SK-N-SH (cell line): ENCODE measurements at regions not wholly inside any gene's neighbourhood (a gene's known extent, or its start where the extent isn't known, plus 50 kb on each side); places are given as distances from the start of the nearest gene placed in this dataset.
"Not testable (repeated sequence)": the region's sequence is repeated elsewhere in the genome, so short reads cannot be mapped to it uniquely, and the experiment has no call there.

ENCODE experiments used
- CTCF ChIA-PET: fragments of 300-600, 350-600 bp; formaldehyde crosslinking; extraction: SDS; loops from one replicate; lab custom pipeline; 2021; lab: Yijun Ruan, JAX
- POLR2A ChIA-PET: fragments of 350-600 bp; sonication (Branson Sonifier 250); formaldehyde crosslinking; extraction: SDS; loops from one replicate; lab custom pipeline; 2020; ENCODE audit warnings: antibody characterized with exemption, inconsistent platforms; lab: Yijun Ruan, JAX
- DNase-seq: peaks from one replicate; pipeline ENCODE4 v3.0.0; 2012
- H2AFZ ChIP-seq: fragments of 200-600 bp; sonication (generic); 2 replicates; pipeline ENCODE4 v1.8.1; 2016; ENCODE audit warnings: antibody characterized with exemption, mild to moderate bottlenecking, low read depth
- H3F3A ChIP-seq: fragments of 200-600 bp; sonication (generic); replicated peaks from 2 replicates; pipeline ENCODE3; 2016; ENCODE audit warnings: antibody characterized with exemption, mild to moderate bottlenecking; ENCODE audit not compliant: insufficient read depth
- H3K27ac ChIP-seq, 2 experiments: fragments of 200-500 bp in 1 of 2; fragments of 200-600 bp in 1 of 2; sonication (Bioruptor generic) in 1 of 2; sonication (generic), shearing (Covaris generic) in 1 of 2; 2 replicates each; pipeline versions ENCODE4 v1.5.1 to v1.6.1; 2014 to 2016; ENCODE audit warnings: low read depth in 2 of 2, inconsistent platforms in 1 of 2, low read length in 1 of 2, mild to moderate bottlenecking in 1 of 2, mixed read lengths in 1 of 2
- H3K27me3 ChIP-seq: fragments of 200-600 bp; sonication (generic), shearing (Covaris generic); 2 replicates; pipeline ENCODE4 v1.6.1; 2016; ENCODE audit warnings: mixed run types; ENCODE audit not compliant: insufficient read depth
- H3K36me3 ChIP-seq, 2 experiments: fragments of 200-500 bp in 1 of 2; fragments of 200-600 bp in 1 of 2; sonication (Bioruptor generic) in 1 of 2; sonication (generic) in 1 of 2; replicated peaks in 1 of 2; 2 replicates each; pipeline versions ENCODE3 to v1.5.1; 2014 to 2016; ENCODE audit warnings: low read length in 1 of 2, mild to moderate bottlenecking in 1 of 2; ENCODE audit not compliant: insufficient read depth in 2 of 2, control insufficient read depth in 1 of 2
- H3K4me1 ChIP-seq, 2 experiments: fragments of 200-500 bp in 1 of 2; fragments of 200-600 bp in 1 of 2; sonication (Bioruptor generic) in 1 of 2; sonication (generic), shearing (Covaris generic) in 1 of 2; 2 replicates each; pipeline versions ENCODE4 v1.5.1 to v1.6.1; 2014 to 2016; ENCODE audit warnings: low read depth in 1 of 2, low read length in 1 of 2, mixed run types in 1 of 2; ENCODE audit not compliant: insufficient read depth in 2 of 2, control insufficient read depth in 1 of 2
- H3K4me2 ChIP-seq: fragments of 200-600 bp; sonication (generic), shearing (Covaris generic); 2 replicates; pipeline ENCODE4 v1.6.1; 2017; ENCODE audit warnings: mixed run types
- H3K4me3 ChIP-seq, 2 experiments: fragments of 200-500 bp in 1 of 2; fragments of 200-600 bp in 1 of 2; sonication (Bioruptor generic) in 1 of 2; sonication (generic), shearing (Covaris generic) in 1 of 2; 2 replicates each; pipeline versions ENCODE4 v1.5.1 to v1.8.1; 2014 to 2016; ENCODE audit warnings: low read depth in 2 of 2, inconsistent platforms in 1 of 2, low read length in 1 of 2, mild to moderate bottlenecking in 1 of 2, mixed read lengths in 1 of 2, moderate library complexity in 1 of 2
- H3K79me2 ChIP-seq: fragments of 200-600 bp; sonication (generic); 2 replicates; pipeline ENCODE4 v1.8.1; 2017; ENCODE audit warnings: mild to moderate bottlenecking; ENCODE audit not compliant: insufficient read depth
- H3K9ac ChIP-seq: fragments of 200-600 bp; sonication (generic); 2 replicates; pipeline ENCODE4 v1.6.1; 2017; ENCODE audit warnings: mixed run types
- H3K9me2 ChIP-seq: fragments of 200-600 bp; sonication (generic); 2 replicates; pipeline ENCODE4 v1.6.1; 2017; ENCODE audit warnings: mixed run types
- H3K9me3 ChIP-seq: fragments of 200-600 bp; sonication (generic); 2 replicates; pipeline ENCODE4 v1.6.1; 2017; ENCODE audit warnings: mixed run types, mild to moderate bottlenecking, moderate library complexity
- H4K20me1 ChIP-seq: fragments of 200-600 bp; sonication (generic); 2 replicates; pipeline ENCODE4 v1.6.1; 2017; ENCODE audit warnings: mild to moderate bottlenecking, mixed run types; ENCODE audit not compliant: insufficient read depth
- WGBS: methylation state at CpG from one replicate; pipeline ENCODE4 v1.1.6; 2017; ENCODE audit warnings: low lambda C conversion rate; 5-methylcytosine and 5-hydroxymethylcytosine counted together

DNA sequence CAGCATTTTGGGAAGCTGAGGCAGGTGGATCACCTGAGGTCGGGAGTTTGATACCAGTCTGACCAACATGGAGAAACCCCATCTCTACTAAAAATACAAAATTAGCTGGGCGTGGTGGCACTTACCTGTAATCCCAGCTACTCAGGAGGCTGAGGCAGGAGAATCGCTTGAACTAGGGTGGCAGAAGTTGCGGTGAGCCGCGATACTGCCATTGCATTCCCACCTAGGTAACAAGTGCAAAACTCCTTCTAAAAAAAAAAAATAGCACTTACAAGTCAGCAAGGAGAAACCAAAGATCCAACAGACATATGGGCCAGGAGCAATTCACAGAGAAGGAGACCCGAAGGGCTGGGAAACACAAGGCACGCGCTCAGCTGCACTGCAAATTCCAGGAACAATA lies 3951.3 kb upstream of the OR11H1 start:
- H3F3A ChIP-seq, H3K27ac ChIP-seq, H3K4me2 ChIP-seq, H3K9ac ChIP-seq, H2AFZ ChIP-seq, H3K9me2 ChIP-seq, POLR2A ChIA-PET, H3K9me3 ChIP-seq, DNase-seq, CTCF ChIA-PET, H3K79me2 ChIP-seq, H3K4me1 ChIP-seq, H3K36me3 ChIP-seq, H3K4me3 ChIP-seq, H3K27me3 ChIP-seq, H4K20me1 ChIP-seq: not testable (repeated sequence)
- WGBS: 11% methylated on average over 9 of the region's 9 CpGs

DNA sequence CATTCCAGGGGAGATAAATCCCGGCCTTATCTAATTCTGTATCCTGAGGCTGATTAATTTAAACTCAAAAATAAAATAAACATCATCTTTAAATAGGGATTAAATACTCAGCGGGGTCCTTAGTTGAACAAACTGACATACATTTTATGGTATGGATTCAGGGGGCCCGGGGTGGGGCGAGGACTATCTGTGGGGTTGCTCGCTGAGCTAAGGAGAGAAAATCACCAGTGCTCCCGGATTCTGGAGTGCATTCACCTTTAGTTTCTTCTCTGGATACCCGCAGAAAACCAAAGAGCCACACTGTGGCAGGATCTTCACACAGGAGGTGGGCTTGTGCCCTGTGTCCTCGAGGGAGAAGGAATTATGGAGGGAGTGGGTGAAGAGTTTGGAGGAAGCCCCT lies 3949.9 kb upstream of the OR11H1 start:
- CTCF ChIA-PET, H2AFZ ChIP-seq, H3K9me3 ChIP-seq, H3F3A ChIP-seq, H3K27ac ChIP-seq, H3K4me2 ChIP-seq, H3K9ac ChIP-seq, H3K9me2 ChIP-seq, H3K4me3 ChIP-seq, H4K20me1 ChIP-seq, H3K79me2 ChIP-seq, POLR2A ChIA-PET, DNase-seq, H3K4me1 ChIP-seq, H3K36me3 ChIP-seq, H3K27me3 ChIP-seq: not testable (repeated sequence)
- 3% methylated on average over 8 of the region's 8 CpGs for WGBS

DNA sequence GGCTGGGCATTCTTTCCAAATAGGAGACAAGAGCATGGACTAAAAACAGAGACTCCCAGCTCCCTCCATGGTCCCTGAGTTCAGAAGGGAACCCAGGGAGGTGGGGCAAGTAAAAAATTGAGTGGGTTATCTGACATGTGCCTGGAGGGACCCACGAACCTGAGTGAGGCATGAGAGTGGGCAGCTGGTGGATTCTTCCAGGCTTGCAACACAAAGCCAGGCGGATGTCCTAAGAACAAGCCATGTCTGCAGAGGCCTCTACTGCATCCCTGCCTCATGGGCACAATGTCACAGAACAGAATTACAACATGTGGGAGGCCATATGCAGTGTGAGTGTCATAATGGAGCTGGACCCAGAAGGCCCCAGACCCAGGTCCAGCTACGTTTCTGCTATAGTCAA lies 3949.4 kb upstream of the OR11H1 start:
- CTCF ChIA-PET, H2AFZ ChIP-seq, H3K79me2 ChIP-seq, DNase-seq, POLR2A ChIA-PET, H3K36me3 ChIP-seq, H4K20me1 ChIP-seq, H3K9me2 ChIP-seq, H3K27ac ChIP-seq, H3K4me3 ChIP-seq, H3K9me3 ChIP-seq, H3K27me3 ChIP-seq, H3F3A ChIP-seq, H3K4me1 ChIP-seq, H3K9ac ChIP-seq, H3K4me2 ChIP-seq: not testable (repeated sequence)
- 2% methylated on average over 3 of the region's 3 CpGs for WGBS

DNA sequence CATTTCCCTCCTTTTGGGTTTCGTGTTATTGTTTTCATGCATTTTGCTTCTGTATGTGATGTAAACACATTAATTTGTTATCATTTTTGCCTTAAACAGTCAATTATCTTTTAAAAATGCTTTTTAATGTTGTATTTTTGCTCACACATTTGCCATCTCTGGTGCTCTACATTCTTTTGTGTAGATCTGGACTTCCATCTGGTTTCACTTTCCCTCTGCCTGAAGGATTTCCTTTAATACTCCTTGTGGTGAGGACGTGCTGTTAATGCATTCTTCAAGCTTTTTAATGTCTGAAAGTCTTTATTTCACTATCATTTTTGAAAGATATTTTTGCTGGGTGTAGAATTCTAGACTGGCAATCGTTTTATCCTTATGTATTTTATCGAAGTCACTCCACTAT lies 3945.9 kb upstream of the OR11H1 start:
- CTCF ChIA-PET, H2AFZ ChIP-seq, H3K36me3 ChIP-seq, POLR2A ChIA-PET, H3K27me3 ChIP-seq, H3K4me1 ChIP-seq, H3K9ac ChIP-seq, H3K9me2 ChIP-seq, H4K20me1 ChIP-seq, H3F3A ChIP-seq, H3K4me2 ChIP-seq, DNase-seq, H3K4me3 ChIP-seq, H3K79me2 ChIP-seq, H3K27ac ChIP-seq, H3K9me3 ChIP-seq: not testable (repeated sequence)
- 3% methylated on average over 4 of the region's 4 CpGs for WGBS

DNA sequence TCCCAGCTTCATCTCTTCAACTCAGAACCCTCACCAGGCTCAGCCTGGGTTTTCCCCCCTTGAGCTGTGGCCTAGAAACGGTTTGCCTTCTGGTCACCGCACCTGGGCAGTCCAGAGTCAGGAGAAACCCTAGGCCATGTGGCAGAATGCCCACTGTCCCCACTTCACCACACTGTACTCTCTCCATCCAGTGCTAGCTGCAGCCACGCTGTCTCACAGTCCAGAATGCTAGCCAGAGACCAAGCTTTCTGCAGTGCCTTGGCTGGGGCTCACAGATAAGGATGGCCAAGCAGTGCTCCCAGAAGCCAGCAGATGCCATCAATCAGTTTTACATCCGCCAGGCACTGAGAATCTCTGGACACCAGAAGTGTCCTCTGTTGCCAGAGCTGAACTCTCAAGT lies 3943.8 kb upstream of the OR11H1 start:
- H3K9me2 ChIP-seq, H3K4me2 ChIP-seq, H3K27me3 ChIP-seq, H3K9me3 ChIP-seq, H3F3A ChIP-seq, H3K27ac ChIP-seq, POLR2A ChIA-PET, H3K4me1 ChIP-seq, H4K20me1 ChIP-seq, H3K79me2 ChIP-seq, H3K9ac ChIP-seq, H3K4me3 ChIP-seq, H3K36me3 ChIP-seq, DNase-seq, H2AFZ ChIP-seq, CTCF ChIA-PET: not testable (repeated sequence)
- WGBS: under 1% methylated on average over 4 of the region's 4 CpGs

DNA sequence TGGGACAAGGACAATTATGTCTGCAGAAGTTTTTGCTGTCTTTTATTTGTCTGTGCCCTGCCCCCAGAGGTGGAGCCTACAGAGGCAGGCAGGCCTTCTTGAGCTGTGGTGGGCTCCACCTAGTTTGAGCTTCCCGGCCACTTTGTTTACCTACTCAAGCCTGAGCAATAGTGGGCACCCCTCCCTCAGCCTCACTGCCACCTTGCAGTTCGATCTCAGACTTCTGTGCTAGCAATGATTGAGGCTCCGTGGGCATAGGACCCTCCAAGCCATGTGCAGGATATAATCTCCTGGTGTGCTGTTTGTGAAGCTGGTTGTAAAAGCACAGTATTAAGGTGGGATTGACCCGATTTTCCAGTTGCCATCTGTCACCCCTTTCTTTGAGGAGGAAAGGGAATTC lies 3933.4 kb upstream of the OR11H1 start:
- H3K4me3 ChIP-seq, CTCF ChIA-PET, H2AFZ ChIP-seq, H3K27ac ChIP-seq, H3K9me3 ChIP-seq, H3K4me2 ChIP-seq, H3K4me1 ChIP-seq, H3K27me3 ChIP-seq, DNase-seq, H3K79me2 ChIP-seq, H3K36me3 ChIP-seq, H3F3A ChIP-seq, H3K9me2 ChIP-seq, POLR2A ChIA-PET, H3K9ac ChIP-seq, H4K20me1 ChIP-seq: not testable (repeated sequence)
- WGBS: 0% methylated on average over 4 of the region's 4 CpGs
